COLO668 (cell line): ENCODE measurements at regions not wholly inside any gene's neighbourhood (a gene's known extent, or its start where the extent isn't known, plus 50 kb on each side); places are given as distances from the start of the nearest gene placed in this dataset.
"Not testable (repeated sequence)": the region's sequence is repeated elsewhere in the genome, so short reads cannot be mapped to it uniquely, and the experiment has no call there.

Experiments
- DNase-seq: peaks from one replicate; lab custom pipeline; 2025; ENCODE audit not compliant: unreplicated experiment; lab: John Stamatoyannopoulos, UW

DNA sequence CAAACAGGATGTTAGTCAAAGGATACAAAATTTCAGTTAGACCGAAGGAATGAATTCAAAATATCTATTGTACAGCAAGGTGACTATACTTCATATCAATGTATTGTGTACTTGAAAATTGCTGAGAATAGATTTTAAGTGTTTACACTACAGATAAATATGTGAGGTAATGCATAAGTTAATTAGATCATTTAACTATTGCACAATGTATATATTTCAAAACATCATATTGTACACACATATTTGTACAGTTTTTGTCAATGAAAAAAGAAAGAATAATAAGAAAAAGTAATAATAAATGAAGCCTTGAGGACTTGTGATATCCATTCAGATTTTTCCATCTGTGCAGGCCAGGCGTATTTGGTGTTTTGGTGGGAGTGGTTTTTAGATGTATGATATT lies 367.4 kb upstream of the SNX7 start:
- DNase-seq: no peak

DNA sequence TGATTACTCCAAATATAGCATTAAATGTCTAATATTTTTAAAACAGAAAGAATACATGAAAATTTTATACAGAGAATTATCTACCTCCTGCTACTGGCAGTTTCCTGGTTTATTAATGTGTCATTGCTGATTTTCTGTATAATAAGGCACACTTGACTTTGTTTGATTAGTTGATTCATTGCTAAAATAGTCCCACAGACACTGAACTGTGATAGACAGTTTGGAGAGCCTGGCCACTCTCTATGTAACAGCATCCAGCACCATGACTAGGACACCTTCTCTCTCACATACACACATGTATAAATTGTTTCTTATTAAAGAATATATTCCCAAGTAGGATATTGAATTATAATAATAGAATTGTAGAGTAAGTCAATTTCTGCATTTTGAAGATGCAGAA lies 368.5 kb upstream of the SNX7 start:
- DNase-seq: no peak

DNA sequence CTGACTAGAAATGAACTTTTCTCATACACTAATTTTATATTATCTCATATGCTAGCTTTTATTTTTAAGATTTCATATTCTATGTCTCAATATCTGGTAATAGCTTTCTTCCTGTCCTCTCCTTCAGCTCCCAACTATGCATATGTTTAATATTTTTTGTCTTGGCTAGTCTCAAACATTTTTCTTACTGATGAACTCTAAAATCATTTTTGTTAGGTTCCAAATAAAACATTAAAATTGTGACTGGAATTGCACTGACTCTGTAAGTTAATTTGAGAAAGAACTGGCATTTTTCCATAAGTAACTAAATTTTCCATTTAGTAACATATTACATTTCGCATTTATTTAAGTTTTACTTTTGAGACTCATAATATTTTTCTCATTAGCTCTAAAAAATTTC lies 368.5 kb upstream of the DPYD start:
- no peak for DNase-seq

DNA sequence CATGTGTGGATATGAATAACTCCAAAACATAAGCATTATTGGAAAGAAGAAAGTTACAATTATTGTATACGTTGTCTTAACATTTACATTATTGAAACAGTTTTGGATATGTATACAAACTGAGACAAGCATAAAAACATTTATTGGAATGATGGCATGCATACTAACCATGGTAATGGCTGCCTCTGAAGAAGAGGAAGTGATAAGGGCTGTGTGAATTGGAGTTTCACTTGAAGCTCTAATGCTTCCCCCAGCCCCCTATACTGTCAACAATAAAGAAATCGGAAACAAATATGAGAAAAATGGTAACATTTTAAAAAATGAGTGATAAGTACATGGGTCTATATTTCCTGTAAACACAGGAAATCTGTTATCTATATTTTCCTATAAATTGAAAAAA lies 367.7 kb upstream of the DPYD start:
- DNase-seq: no peak

DNA sequence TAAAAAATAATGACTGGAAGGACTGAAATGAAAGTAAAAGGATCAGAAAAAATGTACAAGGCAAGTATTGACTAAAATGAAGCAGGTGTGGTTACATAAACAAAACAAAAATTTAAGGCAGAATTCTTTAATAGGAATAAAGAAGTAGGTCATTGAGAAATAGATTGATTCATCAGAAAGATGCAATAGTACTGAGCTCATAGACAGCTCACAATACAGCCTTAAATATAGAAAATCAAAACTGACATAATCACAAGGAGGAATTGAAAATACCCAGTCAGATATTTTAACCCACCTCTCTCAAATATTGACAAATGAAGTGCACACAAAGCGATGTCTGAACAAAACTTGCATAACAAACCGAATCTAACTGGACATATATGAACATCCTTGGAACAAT lies 366.8 kb upstream of the DPYD start:
- DNase-seq: no peak

DNA sequence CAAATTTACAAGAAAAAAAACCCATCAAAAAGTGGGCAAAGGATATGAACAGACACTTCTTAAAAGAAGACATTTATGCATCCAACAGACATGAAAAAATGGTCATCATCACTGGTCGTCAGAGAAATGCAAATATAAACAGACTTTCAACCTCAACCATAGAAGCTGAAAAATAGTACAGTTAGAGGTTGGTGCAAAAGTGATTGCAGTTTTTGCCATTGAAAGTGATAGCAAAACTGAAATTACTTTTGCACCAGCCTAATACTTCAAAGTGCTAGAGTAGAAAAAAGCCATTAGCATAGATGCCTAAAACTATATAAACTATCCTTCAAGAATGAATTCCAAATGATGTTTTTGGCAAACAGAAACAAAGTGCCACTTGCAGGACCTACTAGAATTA lies 365.8 kb upstream of the DPYD start:
- no peak for DNase-seq

DNA sequence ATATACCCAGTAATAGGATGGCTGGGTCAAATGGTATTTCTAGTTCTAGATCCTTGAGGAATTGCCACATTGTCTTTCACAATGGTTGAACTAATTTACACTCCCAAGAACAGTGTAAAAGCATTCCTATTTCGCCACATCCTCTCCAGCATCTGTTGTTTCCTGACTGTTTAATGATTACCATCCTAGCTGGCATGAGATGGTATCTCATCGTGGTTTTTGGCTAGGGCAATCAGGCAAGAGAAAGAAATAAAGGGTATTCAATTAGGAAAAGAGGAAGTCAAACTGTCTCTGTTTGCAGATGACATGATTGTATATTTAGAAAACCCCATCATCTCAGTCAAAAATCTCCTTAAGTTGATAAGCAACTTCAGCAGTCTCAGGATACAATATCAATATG lies 364.5 kb upstream of the DPYD start:
- DNase-seq: not testable (repeated sequence)

DNA sequence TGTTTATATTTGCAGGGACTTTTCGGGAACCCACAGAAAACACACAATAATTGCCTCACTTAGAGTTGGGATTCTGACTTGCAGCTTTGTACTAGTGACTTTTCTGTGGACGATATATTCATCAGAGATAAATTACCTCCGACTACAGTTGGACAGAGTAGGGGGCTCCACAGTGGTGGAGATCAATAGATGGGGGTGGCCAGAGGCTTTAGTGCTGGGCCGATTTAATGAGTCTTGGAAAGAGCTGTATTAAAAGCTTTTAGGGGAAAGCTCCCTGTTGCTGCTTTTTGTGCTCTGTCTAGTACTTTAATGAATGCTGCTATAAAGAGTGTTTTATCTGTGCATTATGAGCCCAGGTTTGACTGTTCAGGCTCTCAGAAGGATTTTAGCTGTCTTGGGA lies 359.2 kb upstream of the DPYD start:
- DNase-seq: no peak

DNA sequence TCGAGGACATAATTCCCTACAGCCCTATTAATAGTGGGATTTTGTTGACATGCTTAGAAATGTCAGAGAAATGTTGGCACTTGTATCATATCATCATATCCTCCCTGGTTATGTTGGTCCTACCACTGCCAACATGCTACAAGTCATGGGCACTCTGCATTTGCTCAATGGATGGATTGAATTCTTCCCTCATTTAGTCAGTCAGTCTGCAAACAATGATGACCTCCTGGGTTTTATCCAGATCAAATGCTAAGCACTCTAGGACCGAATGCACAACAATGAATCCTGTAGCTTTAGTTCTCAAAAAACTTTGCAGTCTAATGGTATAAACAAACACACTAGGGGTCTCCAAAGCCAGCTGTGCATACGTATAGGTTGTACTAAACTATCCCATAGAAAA lies 357.2 kb upstream of the DPYD start:
- no peak for DNase-seq

DNA sequence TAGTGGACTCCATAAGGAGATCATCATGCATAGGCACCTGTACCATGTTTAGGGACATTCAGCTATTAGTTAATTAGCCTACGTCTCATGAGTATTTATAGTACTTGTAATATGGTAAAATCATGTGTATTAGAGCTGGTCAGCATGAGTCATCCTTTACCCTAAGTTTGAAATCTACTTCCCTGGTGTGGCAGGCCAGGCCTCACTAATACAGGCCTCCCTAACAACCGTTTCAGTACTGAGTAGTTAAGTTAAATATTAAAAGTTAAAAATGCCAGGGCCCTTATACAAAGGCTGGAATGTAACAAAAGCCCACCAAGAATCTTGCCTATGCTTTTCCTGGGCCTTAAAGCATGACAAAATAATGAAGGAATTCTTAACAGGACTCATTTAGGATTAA lies 356.3 kb upstream of the DPYD start:
- no peak for DNase-seq

DNA sequence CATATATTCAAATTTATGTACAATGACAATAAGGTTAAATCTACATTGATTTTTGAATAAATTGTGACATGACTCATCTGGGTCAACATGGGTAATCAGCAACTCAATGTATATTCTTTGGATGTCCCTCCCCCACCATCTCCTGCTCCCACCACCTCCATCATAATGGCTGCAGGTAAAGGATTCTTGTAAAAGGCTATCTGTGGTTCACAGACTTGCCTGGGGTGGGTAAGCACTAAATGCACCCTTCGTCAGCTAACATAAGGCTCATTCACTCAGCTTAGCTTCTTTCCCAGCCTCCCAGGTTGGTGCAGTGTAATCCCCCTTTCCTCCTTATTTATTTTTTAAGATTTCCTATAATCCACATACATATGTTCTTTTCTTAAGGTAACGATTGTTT lies 355.7 kb upstream of the DPYD start:
- no peak for DNase-seq

DNA sequence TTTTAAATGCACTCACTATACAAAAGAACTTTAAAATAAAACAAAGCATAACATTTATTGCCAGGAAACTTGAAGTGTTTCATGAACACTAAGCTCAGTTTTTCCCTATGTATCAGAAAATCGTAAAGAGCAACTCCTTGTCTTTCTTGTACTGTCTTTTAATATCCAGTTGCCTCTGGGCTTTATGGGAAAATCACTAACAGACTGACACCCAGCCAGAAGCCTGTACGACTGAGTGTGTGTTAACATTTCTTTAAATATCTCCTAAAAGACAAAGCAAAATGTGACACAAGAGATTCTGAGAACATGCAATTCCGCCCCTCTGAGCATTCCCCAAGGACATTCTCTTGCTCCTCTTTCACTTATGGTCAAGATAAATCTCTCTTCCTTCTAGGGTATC lies 347.5 kb upstream of the DPYD start:
- DNase-seq: no peak

DNA sequence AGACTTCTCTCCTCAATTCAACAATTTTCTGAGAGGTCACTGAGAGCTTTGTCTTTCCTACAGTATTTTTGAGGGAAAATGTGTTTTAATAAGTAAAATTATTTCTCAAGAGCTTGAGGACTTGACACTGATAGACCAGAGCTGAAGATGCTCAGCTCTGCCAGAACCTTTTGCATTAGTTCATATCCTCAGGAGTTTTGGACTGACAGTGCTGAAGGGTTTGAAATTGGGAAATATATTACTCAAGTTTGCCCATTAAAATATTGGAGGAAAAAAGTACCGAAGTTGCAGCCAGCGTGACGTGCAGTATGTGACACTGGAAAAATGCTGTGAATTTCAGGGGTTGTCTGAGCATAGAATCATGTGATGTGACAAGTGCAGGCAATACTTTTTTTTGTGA lies 346.6 kb upstream of the DPYD start:
- no peak for DNase-seq

DNA sequence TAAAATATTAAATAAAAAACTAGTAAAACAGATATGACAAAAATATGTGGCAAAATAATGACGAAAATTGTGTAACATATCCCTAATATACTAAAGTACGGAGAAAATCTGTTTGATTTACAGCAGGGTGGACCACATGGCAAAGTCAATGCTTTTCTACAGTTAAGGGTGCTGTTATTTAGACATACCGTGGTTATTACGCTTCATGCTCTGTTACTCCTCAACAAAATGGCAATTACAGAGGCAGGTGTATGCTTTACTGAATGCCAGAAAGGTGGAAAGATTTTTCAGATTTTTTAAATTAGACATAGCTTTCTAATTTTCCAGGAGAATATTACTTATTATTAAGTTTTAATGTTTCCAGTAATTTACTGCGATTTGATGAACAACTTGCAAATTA lies 343.9 kb upstream of the DPYD start:
- no peak for DNase-seq

DNA sequence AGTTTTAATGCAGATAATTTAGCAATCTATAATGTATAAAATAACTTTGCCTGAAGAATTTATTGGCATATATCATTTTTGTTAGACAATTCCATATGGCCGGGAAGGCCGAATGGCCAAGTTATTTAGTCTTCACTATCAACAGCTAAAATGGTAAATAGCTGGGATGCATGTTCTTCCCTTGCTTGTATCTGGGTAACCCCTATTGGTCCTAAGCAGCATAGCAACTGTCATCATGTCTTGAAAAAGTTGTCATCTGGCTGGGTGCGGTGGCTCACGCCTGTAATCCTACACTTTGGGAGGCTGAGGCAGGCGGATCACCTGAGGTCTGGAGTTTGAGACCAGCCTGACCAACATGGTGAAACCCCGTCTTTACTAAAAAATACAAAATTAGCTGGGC lies 340.0 kb upstream of the DPYD start:
- no peak for DNase-seq

DNA sequence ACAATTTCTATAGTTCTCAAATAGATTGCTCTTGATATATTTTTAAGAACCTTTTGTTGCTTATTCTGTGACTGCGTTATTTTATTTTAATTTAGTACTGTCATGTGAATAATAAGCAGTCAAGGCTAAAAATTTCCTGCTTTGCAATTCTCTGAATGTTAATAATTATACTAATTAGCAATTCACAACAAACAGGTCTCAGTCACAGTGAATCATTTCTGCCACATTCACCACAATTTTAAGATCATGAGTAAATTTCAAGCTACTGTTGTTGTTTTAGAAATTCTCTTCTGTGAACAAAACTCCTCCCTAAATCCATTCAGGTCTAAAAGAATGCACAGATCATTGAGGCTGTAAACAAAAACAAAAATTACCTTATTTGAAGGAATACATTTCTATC lies 339.6 kb upstream of the DPYD start:
- no peak for DNase-seq

DNA sequence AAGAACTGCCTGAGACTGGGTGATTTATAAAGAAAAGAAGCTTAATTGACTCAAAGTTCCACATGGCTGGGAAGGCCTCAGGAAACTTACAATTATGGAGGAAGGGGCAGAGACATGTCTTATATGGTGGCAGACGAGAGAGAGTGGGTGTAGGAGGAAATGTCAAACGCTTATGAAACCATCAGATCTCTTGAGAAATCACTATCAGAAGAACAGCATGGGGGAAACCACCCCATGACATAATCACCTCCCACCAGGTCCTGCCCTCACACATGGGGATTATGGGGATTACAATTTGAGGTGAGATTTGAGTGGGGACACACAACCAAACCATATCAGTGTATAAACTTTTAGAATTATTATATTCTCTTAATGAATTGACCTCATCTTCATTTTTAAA lies 335.9 kb upstream of the DPYD start:
- DNase-seq: no peak

DNA sequence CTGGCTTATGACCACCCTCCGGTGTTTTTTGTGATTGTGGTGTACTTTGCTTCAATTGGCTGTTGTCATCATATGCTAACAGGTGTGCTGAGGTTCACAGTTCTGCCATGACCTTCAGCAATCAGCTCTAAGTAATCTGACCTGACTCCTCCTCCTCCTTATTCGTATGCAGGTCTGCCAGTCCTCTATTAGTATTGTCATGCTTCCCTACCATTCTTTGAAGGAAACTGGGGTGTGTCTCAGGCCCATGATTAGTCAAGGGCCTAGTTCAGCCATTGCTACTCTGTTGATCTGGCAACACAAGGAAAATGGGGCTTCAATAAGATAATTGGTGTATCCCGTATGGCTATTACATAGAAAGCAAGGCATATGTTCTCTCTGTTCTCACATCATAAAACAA lies 332.3 kb upstream of the DPYD start:
- DNase-seq: no peak

DNA sequence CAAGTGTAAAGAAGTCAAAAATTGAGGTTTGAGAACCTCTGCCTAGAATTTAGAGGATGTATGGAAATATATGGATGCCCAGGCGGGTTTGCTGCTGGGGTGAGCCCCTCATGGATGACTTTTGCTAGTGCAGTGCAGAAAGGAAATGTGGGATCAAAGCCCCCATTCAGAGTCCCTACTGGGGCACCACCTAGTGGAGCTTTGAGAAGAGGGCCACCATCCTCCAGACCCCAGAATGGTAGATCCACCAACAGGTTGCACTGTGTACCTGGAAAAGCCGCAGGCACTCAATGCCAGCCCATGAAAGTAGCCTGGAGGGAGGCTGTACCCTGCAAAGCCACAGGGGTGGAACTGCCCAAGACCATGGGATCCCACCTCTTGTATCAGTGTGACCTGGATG lies 330.7 kb upstream of the DPYD start:
- DNase-seq: no peak

DNA sequence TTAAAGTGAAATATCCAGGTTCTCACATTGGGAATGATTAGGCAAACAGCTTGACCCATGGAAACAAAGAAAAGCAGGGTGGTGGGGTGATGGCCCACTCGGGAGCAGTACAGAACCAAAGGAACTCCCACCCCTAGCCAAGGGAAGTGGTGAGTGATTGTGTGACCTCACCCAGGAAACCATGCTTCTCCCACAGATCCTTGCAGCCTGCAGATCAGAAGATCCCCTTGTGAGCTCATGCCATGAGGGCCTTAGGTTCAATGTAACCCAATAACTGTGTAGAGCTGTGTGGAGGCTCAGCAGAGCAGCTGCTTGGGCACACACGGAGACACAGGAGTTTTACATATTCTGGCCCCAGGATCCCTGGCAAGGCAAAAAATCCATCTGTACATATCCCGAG lies 311.8 kb upstream of the DPYD start:
- no peak for DNase-seq

DNA sequence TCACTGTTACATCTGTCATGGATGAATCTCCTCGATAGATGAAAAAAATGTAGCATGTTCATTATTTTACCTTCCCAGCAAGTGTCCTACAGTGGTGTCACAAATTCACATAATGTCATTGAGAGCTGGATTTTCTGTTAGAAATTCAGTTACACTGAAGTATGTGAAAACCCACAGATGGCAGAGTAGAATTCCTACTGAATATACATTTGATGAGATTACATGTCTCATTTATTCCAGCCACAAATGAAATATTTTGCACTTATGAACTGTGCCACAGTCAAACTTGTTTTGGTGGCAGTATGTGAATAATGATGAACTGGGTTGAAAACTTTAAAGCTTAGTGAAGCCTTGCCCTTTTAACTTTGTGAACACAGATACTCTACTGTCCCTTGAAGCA lies 301.9 kb upstream of the DPYD start:
- DNase-seq: no peak

DNA sequence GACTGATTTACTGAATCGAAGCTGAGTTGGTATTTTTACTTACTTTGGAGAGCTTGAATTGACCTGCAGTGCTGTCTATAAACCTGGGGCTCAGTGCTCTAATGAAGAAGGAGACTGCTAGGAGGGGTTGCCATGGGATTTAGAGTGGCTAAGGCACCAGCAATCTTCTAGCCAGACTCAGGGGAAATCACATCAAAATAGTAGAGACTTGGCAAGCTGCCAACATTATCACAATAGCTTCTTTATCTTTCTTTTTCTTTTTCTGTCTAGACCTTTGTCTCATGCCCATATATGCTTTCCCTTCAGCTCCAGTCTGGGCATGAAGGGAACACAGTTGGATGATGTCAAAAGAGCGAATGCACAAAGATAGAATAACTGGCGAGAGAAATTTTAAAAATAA lies 301.1 kb upstream of the DPYD start:
- DNase-seq: no peak

DNA sequence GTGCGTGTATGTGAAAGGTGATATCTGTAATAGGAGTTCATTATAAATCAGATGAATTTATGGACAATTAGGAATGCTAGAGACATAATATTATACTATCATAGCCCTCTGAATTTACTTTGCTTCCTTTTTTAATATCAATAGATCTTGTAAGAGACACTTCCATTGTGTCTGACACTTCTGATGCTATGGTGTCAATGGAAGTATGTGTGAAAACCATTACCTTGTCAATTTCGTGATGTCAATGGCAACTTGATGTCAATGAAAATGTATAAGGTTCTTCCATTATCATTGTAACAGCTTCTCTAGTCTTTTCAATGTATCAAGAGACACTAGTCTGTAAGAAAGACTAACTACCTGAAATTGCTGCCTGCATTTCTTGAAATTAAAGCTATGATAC lies 296.8 kb upstream of the DPYD start:
- no peak for DNase-seq

DNA sequence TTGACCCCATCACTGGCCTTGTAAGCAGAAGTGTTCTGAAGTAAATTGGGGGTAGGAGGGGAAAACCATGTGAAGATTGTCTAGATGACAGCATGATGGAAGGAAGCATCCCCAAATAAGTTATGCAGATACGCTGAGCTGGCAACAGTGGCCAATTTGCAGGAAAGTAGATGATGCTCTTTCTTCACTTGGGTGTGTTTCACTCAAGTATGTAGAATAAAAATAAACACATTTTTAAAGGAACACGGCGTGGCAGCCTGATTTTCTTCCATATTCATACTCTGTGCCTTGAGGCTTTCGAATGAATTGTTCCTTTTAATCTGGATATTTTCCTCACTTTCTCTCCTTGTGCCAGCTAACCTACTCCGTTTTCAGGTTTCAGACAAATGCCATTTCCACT lies 295.5 kb upstream of the DPYD start:
- DNase-seq: no peak
